GM12878 (cell line): ENCODE measurements at regions not wholly inside any gene's neighbourhood (a gene's known extent, or its start where the extent isn't known, plus 50 kb on each side); places are given as distances from the start of the nearest gene placed in this dataset.

Experiments used
- ATAC-seq: fragments of 200-7000 bp; cut with Tn5 transposase; 3 replicates; pipeline ENCODE4 v1.9.1; 2020; ENCODE audit warnings: mild to moderate bottlenecking, moderate library complexity
- BruUV-seq: library from RNA; stranded (reverse); fragments of 400-500 nt; replicated peaks from 2 replicates; lab custom pipeline; 2021; lab: Mats Ljungman, UMichigan
- CTCF ChIA-PET: fragments of 300-600 bp; sonication (Branson Sonifier 250); formaldehyde crosslinking; extraction: SDS; loops from one replicate; lab custom pipeline; 2021; ENCODE audit warnings: inconsistent platforms; lab: Yijun Ruan, JAX
- POLR2A ChIA-PET: fragments of 350-600 bp; formaldehyde crosslinking; extraction: SDS; loops from one replicate; lab custom pipeline; 2021; ENCODE audit warnings: inconsistent platforms; lab: Charles Lee
- RAD21 ChIA-PET: fragments of 300-600 bp; sonication (Branson Sonifier 250); formaldehyde crosslinking; loops from one replicate; lab custom pipeline; 2023; ENCODE audit warnings: antibody characterized with exemption; ENCODE audit not compliant: unreplicated experiment; lab: Charles Lee
- SMC1A ChIA-PET: fragments of 300-600 bp; sonication (Branson Sonifier 250); formaldehyde crosslinking; loops from one replicate; lab custom pipeline; 2023; ENCODE audit not compliant: unreplicated experiment, uncharacterized antibody; lab: Charles Lee
- DNase-seq: peaks from one replicate; pipeline ENCODE4 v3.0.0-alpha.2; 2011; ENCODE audit warnings: low read depth, low spot score
- FAIRE-seq: peaks from 3 replicates; lab custom pipeline; 2011; peaks lifted over from hg19 to GRCh38; lab: Jason Lieb, UNC
- H2AFZ ChIP-seq: 2 replicates; pipeline ENCODE4 v1.6.0; 2011; ENCODE audit warnings: low read depth, low read length, control low read depth; ENCODE audit not compliant: control insufficient read depth
- H3K27ac ChIP-seq: 2 replicates; pipeline ENCODE4 v1.5.1; 2011; ENCODE audit warnings: control low read depth; ENCODE audit not compliant: control insufficient read depth, insufficient read depth
- H3K27me3 ChIP-seq, 2 experiments: replicated peaks in 1 of 2; 2 replicates each; pipeline versions ENCODE4 v1.6.0 to v1.6.1; 2011; ENCODE audit warnings: low read length in 1 of 2; ENCODE audit not compliant: control insufficient read depth in 2 of 2, insufficient read depth in 2 of 2
- H3K36me3 ChIP-seq, 2 experiments: 2 replicates each; pipeline ENCODE4 v1.5.1; 2011; ENCODE audit warnings: low read length in 1 of 2; ENCODE audit not compliant: control insufficient read depth in 2 of 2, insufficient read depth in 2 of 2
- H3K4me1 ChIP-seq: 2 replicates; pipeline ENCODE4 v1.6.1; 2011; ENCODE audit warnings: mild to moderate bottlenecking, low read length, moderate library complexity, mixed read lengths; ENCODE audit not compliant: control insufficient read depth, insufficient read depth
- H3K4me2 ChIP-seq: 2 replicates; pipeline ENCODE4 v1.6.0; 2011; ENCODE audit warnings: control low read depth; ENCODE audit not compliant: control insufficient read depth, insufficient read depth
- H3K4me3 ChIP-seq: fragments of 200-600 bp; sonication (generic); 2 replicates; pipeline ENCODE4 v1.5.1; 2016
- H3K79me2 ChIP-seq: 2 replicates; pipeline ENCODE4 v1.6.0; 2011; ENCODE audit warnings: low read length; ENCODE audit not compliant: control insufficient read depth, insufficient read depth
- H3K9ac ChIP-seq: 2 replicates; pipeline ENCODE4 v1.8.0; 2011; ENCODE audit warnings: low read length, control low read depth, mixed read lengths; ENCODE audit not compliant: control insufficient read depth, insufficient read depth
- H3K9me3 ChIP-seq: replicated peaks from 3 replicates; pipeline ENCODE4 v1.5.1; 2011; ENCODE audit warnings: mild to moderate bottlenecking, low read length; ENCODE audit not compliant: control insufficient read depth, insufficient read depth
- H4K20me1 ChIP-seq: 2 replicates; pipeline ENCODE4 v1.6.0; 2011; ENCODE audit not compliant: control insufficient read depth, insufficient read depth
- CBFB ChIP-seq: IDR thresholded peaks from 2 replicates; pipeline ENCODE4 v1.6.1; 2016; ENCODE audit warnings: antibody characterized with exemption, low read depth
- EP300 ChIP-seq, 2 experiments: fragments of 150-350 bp in 1 of 2; IDR thresholded peaks; 2 replicates each; pipeline ENCODE4 v1.6.1; 2011 to 2012; ENCODE audit warnings: low read depth in 2 of 2, low read length in 2 of 2, borderline replicate concordance in 1 of 2, improper control_type of control experiment in 1 of 2, inconsistent platforms in 1 of 2; ENCODE audit not compliant: control insufficient read depth in 1 of 2
- HDGF ChIP-seq: fragments of 450-650 bp; IDR thresholded peaks from 2 replicates; pipeline ENCODE4 v1.6.1; 2016; ENCODE audit warnings: antibody characterized with exemption
- IKZF2 ChIP-seq, 2 experiments: fragments of 450-650 bp; IDR thresholded peaks; 2 replicates each; pipeline ENCODE4 v1.6.1; 2017; ENCODE audit warnings: mild to moderate bottlenecking in 2 of 2, moderate library complexity in 2 of 2
- MEF2B ChIP-seq: fragments of 450-650 bp; IDR thresholded peaks from 2 replicates; pipeline ENCODE4 v1.6.1; 2018; ENCODE audit warnings: mild to moderate bottlenecking, moderate library complexity; ENCODE audit not compliant: partially characterized antibody, poor library complexity, severe bottlenecking
- NR2F1 ChIP-seq: fragments of 450-650 bp; conservative IDR thresholded peaks from 2 replicates; pipeline ENCODE4 v1.6.1; 2017; ENCODE audit warnings: mild to moderate bottlenecking
- NRF1 ChIP-seq: conservative IDR thresholded peaks from 2 replicates; pipeline ENCODE4 v1.6.1; 2011; ENCODE audit warnings: mild to moderate bottlenecking, low read depth, low read length, improper control_type of control experiment
- POLR2A ChIP-seq: IDR thresholded peaks from 2 replicates; pipeline ENCODE4 v1.6.1; 2011; ENCODE audit warnings: low read depth, mild to moderate bottlenecking, low read length
- SIX5 ChIP-seq: IDR thresholded peaks from 2 replicates; pipeline ENCODE4 v1.6.1; 2011; ENCODE audit warnings: mild to moderate bottlenecking, low read depth, low read length, moderate library complexity; ENCODE audit not compliant: severe bottlenecking
- SKIL ChIP-seq: fragments of 450-650 bp; IDR thresholded peaks from 2 replicates; pipeline ENCODE4 v1.6.1; 2017; ENCODE audit warnings: mild to moderate bottlenecking, low read depth, inconsistent platforms; ENCODE audit not compliant: poor library complexity, severe bottlenecking
- SMC3 ChIP-seq: IDR thresholded peaks from 2 replicates; pipeline ENCODE4 v1.6.1; 2011; ENCODE audit warnings: low read length, improper control_type of control experiment, borderline replicate concordance
- SRF ChIP-seq, 2 experiments: IDR thresholded peaks; 2 replicates each; pipeline ENCODE4 v1.6.1; 2011; ENCODE audit warnings: low read depth in 2 of 2, low read length in 2 of 2, mild to moderate bottlenecking in 1 of 2, moderate library complexity in 1 of 2
- TBL1XR1 ChIP-seq: IDR thresholded peaks from 2 replicates; pipeline ENCODE4 v1.6.1; 2012; ENCODE audit warnings: low read depth, low read length, improper control_type of control experiment
- TCF7 ChIP-seq: IDR thresholded peaks from 2 replicates; pipeline ENCODE4 v1.6.1; 2014; ENCODE audit warnings: antibody characterized with exemption, borderline replicate concordance
- YY1 ChIP-seq: IDR thresholded peaks from 2 replicates; pipeline ENCODE4 v1.6.1; 2011; ENCODE audit warnings: low read depth, mild to moderate bottlenecking, low read length
- WGBS: methylation state at CpG from one replicate; pipeline ENCODE4 v1.1.6; 2016; ENCODE audit warnings: low lambda C conversion rate; ENCODE audit not compliant: insufficient replicate concordance, insufficient coverage; ENCODE audit errors: missing lambda C conversion rate; 5-methylcytosine and 5-hydroxymethylcytosine counted together
- in situ Hi-C: fragments of 300-500 bp; cut with MboI; formaldehyde crosslinking; loops from 9 replicates; pipeline ENCODE4 v1.14.3; 2018; ENCODE audit warnings: mixed read lengths
- intact Hi-C: fragments of 100-400 bp; cut with micrococcal nuclease; formaldehyde crosslinking; loops from one replicate; pipeline ENCODE4 v1.14.2; 2022; ENCODE audit not compliant: unreplicated experiment
- TF ChIP-seq, protein P1 (sequence below): fragments of 450-650 bp; IDR thresholded peaks from 2 replicates; pipeline ENCODE4 v1.6.1; 2018; ENCODE audit warnings: mild to moderate bottlenecking, low read depth, moderate library complexity; ENCODE audit not compliant: partially characterized antibody
- TF ChIP-seq, protein P2 (sequence below): fragments of 450-650 bp; IDR thresholded peaks from 2 replicates; pipeline ENCODE4 v1.6.1; 2014; ENCODE audit warnings: mild to moderate bottlenecking
- TF ChIP-seq, protein P3 (sequence below): fragments of 450-650 bp; IDR thresholded peaks from 2 replicates; pipeline ENCODE4 v1.6.1; 2017; ENCODE audit warnings: low read depth, mild to moderate bottlenecking, moderate library complexity

DNA sequence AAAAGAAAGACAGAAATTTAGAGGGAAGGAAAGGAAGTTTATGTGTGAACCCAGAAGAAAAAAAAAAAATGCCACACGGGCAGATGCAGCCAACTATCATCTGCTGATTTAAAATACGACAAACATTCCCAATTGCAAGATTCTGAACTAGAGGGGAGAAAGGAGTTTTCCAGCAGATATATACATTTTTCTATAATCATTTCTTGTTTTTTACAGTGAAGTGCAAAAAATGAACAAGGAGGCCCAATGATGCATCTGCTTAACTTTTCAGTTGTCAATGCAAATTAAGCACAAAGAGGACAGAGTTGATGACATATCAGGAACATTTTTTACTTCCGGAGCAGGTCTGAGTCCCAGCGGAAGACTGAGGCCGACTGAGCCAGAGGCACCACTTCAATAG lies 144.7 kb downstream of the MYCN start (continued):
- TF ChIP-seq, protein P1, sequence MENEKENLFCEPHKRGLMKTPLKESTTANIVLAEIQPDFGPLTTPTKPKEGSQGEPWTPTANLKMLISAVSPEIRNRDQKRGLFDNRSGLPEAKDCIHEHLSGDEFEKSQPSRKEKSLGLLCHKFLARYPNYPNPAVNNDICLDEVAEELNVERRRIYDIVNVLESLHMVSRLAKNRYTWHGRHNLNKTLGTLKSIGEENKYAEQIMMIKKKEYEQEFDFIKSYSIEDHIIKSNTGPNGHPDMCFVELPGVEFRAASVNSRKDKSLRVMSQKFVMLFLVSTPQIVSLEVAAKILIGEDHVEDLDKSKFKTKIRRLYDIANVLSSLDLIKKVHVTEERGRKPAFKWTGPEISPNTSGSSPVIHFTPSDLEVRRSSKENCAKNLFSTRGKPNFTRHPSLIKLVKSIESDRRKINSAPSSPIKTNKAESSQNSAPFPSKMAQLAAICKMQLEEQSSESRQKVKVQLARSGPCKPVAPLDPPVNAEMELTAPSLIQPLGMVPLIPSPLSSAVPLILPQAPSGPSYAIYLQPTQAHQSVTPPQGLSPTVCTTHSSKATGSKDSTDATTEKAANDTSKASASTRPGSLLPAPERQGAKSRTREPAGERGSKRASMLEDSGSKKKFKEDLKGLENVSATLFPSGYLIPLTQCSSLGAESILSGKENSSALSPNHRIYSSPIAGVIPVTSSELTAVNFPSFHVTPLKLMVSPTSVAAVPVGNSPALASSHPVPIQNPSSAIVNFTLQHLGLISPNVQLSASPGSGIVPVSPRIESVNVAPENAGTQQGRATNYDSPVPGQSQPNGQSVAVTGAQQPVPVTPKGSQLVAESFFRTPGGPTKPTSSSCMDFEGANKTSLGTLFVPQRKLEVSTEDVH: no peak
- no peak for TF ChIP-seq CBFB
- no peak for TF ChIP-seq SRF (IDR thresholded peaks at IDR 0.05; ENCODE audit: low read depth in 2 of 2, low read length in 2 of 2)
- no peak for TF ChIP-seq HDGF
- no peak for TF ChIP-seq TCF7
- no peak for TF ChIP-seq MEF2B
- TF ChIP-seq YY1: no peak
- no peak for TF ChIP-seq NRF1
- TF ChIP-seq POLR2A: no peak

DNA sequence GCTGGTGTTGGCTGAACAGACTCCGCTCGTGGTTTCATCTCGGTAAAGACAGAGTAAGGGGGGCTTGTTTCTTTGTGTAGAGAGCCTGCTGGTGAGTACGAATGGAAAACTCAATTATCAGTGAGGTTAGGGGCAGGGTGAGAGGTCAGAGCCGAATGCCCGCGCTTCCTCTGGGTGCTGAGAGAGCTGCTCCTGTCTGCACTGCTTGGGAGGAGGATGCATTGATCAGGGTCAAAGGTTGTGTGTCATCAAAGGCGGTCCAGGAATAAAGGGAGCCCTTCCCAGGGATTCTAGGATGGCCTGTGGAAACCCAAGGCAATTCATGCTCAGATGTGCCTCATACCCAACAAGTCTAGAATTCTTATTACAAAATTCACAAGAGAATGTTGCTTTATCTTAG lies 143.9 kb downstream of the MYCN start:
- ChIA-PET POLR2A (no interaction called here), SMC1A (no interaction called here), CTCF (no interaction called here), RAD21 (no interaction called here)
- no peaks in the 10 kb centered on the region for H4K20me1 ChIP-seq
- H3K4me3 ChIP-seq: no peak overlapping the region
- intact Hi-C loops: no loop called here
- H3K27me3 ChIP-seq: no peaks in the 10 kb centered on the region; a peak in 3 of 4 replicates
- ATAC-seq (no peak), FAIRE-seq (no peak), DNase-seq (no peak)
- no peak overlapping the region for H3K9ac ChIP-seq
- no peaks in the 10 kb centered on the region for H3K36me3 ChIP-seq
- TF ChIP-seq SKIL (no peak), TBL1XR1 (no peak), IKZF2 (IDR thresholded peaks at IDR 0.05) (no peak), SIX5 (no peak), SMC3 (no peak), NR2F1 (no peak), EP300 (IDR thresholded peaks at IDR 0.05; ENCODE audit: borderline replicate concordance in 1 of 2, control insufficient read depth in 1 of 2, low read depth in 2 of 2, low read length in 2 of 2) (no peak)
- TF ChIP-seq, protein P2, sequence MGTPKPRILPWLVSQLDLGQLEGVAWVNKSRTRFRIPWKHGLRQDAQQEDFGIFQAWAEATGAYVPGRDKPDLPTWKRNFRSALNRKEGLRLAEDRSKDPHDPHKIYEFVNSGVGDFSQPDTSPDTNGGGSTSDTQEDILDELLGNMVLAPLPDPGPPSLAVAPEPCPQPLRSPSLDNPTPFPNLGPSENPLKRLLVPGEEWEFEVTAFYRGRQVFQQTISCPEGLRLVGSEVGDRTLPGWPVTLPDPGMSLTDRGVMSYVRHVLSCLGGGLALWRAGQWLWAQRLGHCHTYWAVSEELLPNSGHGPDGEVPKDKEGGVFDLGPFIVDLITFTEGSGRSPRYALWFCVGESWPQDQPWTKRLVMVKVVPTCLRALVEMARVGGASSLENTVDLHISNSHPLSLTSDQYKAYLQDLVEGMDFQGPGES: no peak
- TF ChIP-seq, protein P3, sequence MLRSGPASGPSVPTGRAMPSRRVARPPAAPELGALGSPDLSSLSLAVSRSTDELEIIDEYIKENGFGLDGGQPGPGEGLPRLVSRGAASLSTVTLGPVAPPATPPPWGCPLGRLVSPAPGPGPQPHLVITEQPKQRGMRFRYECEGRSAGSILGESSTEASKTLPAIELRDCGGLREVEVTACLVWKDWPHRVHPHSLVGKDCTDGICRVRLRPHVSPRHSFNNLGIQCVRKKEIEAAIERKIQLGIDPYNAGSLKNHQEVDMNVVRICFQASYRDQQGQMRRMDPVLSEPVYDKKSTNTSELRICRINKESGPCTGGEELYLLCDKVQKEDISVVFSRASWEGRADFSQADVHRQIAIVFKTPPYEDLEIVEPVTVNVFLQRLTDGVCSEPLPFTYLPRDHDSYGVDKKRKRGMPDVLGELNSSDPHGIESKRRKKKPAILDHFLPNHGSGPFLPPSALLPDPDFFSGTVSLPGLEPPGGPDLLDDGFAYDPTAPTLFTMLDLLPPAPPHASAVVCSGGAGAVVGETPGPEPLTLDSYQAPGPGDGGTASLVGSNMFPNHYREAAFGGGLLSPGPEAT: no peak
- H2AFZ ChIP-seq: no peak overlapping the region
- no peaks in the 10 kb centered on the region for H3K79me2 ChIP-seq
- no peaks in the 10 kb centered on the region for H3K4me1 ChIP-seq
- no TSS peak for BruUV-seq
- no peak overlapping the region for H3K27ac ChIP-seq
- H3K9me3 ChIP-seq: no peaks in the 10 kb centered on the region
- in situ Hi-C loops: no loop called here
- no peak overlapping the region for H3K4me2 ChIP-seq
- 21% methylated on average over 8 of the region's 8 CpGs for WGBS
